ENCODE measurements at regions not wholly inside any gene's neighbourhood (a gene's known extent, or its start where the extent isn't known, plus 50 kb on each side); places are given as distances from the start of the nearest gene placed in this dataset.

- Histone ChIP-seq H3K4me3 (ENCODE audit: low read depth, low read length) (no peak overlapping the region), H3K9ac (ENCODE audit: low read length) (no peak overlapping the region), H3K36me3 (ENCODE audit: control insufficient read depth, insufficient read depth, low read length) (no peaks in the 10 kb centered on the region), H3K27ac (ENCODE audit: low read depth, low read length) (no peak overlapping the region), H3K9me3 (ENCODE audit: control insufficient read depth, insufficient read depth, low read depth, low read length) (no peaks in the 10 kb centered on the region), H3K27me3 (ENCODE audit: control insufficient read depth, insufficient read depth, low read length) (peaks cover 6% of the 10 kb centered on the region; the same call in 1 of the 2 replicates), H3K4me1 (ENCODE audit: control insufficient read depth, insufficient read depth, low read length) (peaks cover 2% of the 10 kb centered on the region; the same call in 1 of the 2 replicates)
These were observed 210.8 kb downstream of the SEMA6A start for GRCh38 chr5:116363780-116364179.

GRCh38 chr5:116361979-116362577 lies 212.5 kb downstream of the SEMA6A start:
- H3K27me3 ChIP-seq (ENCODE audit: control insufficient read depth, insufficient read depth, low read length), result peaks cover 6% of the 10 kb centered on the region; the same call in 1 of the 2 replicates
- H3K4me1 ChIP-seq (ENCODE audit: control insufficient read depth, insufficient read depth, low read length), result peaks cover 2% of the 10 kb centered on the region; the same call in 1 of the 2 replicates
- H3K27ac ChIP-seq (ENCODE audit: low read depth, low read length), result no peak overlapping the region
- no peaks in the 10 kb centered on the region for H3K9me3 ChIP-seq (ENCODE audit: control insufficient read depth, insufficient read depth, low read depth, low read length)
- no peaks in the 10 kb centered on the region for H3K36me3 ChIP-seq (ENCODE audit: control insufficient read depth, insufficient read depth, low read length)
- peak overlapping the region; percentile 56; the same call in 1 of the 2 replicates for H3K4me3 ChIP-seq (ENCODE audit: low read depth, low read length)
- no peak overlapping the region for H3K9ac ChIP-seq (ENCODE audit: low read length)

- H3K9me3 ChIP-seq (ENCODE audit: control insufficient read depth, insufficient read depth, low read depth, low read length), result no peaks in the 10 kb centered on the region
- no peak overlapping the region for H3K27ac ChIP-seq (ENCODE audit: low read depth, low read length)
- peaks cover 2% of the 10 kb centered on the region; the same call in 1 of the 2 replicates for H3K4me1 ChIP-seq (ENCODE audit: control insufficient read depth, insufficient read depth, low read length)
- no peaks in the 10 kb centered on the region for H3K36me3 ChIP-seq (ENCODE audit: control insufficient read depth, insufficient read depth, low read length)
- peak overlapping the region; percentile 56 for H3K4me3 ChIP-seq (ENCODE audit: low read depth, low read length)
- no peak overlapping the region for H3K9ac ChIP-seq (ENCODE audit: low read length)
- peaks cover 6% of the 10 kb centered on the region; the same call in 1 of the 2 replicates for H3K27me3 ChIP-seq (ENCODE audit: control insufficient read depth, insufficient read depth, low read length)
These were observed 213.3 kb downstream of the SEMA6A start for GRCh38 chr5:116361171-116361967.

- Histone ChIP-seq H3K9ac (ENCODE audit: low read length) (no peak overlapping the region), H3K36me3 (ENCODE audit: control insufficient read depth, insufficient read depth, low read length) (no peaks in the 10 kb centered on the region), H3K9me3 (ENCODE audit: control insufficient read depth, insufficient read depth, low read depth, low read length) (no peaks in the 10 kb centered on the region), H3K4me3 (ENCODE audit: low read depth, low read length) (no peak overlapping the region), H3K4me1 (ENCODE audit: control insufficient read depth, insufficient read depth, low read length) (peaks cover 2% of the 10 kb centered on the region; the same call in 1 of the 2 replicates), H3K27ac (ENCODE audit: low read depth, low read length) (no peak overlapping the region), H3K27me3 (ENCODE audit: control insufficient read depth, insufficient read depth, low read length) (peaks cover 6% of the 10 kb centered on the region; the same call in 1 of the 2 replicates)
These were observed 214.4 kb downstream of the SEMA6A start for GRCh38 chr5:116360008-116360853.

- Histone ChIP-seq H3K27me3 (ENCODE audit: control insufficient read depth, insufficient read depth, low read length) (peaks cover 6% of the 10 kb centered on the region; the same call in 1 of the 2 replicates), H3K4me1 (ENCODE audit: control insufficient read depth, insufficient read depth, low read length) (peaks cover 2% of the 10 kb centered on the region; the same call in 1 of the 2 replicates), H3K9ac (ENCODE audit: low read length) (no peak overlapping the region), H3K4me3 (ENCODE audit: low read depth, low read length) (no peak overlapping the region), H3K9me3 (ENCODE audit: control insufficient read depth, insufficient read depth, low read depth, low read length) (no peaks in the 10 kb centered on the region), H3K36me3 (ENCODE audit: control insufficient read depth, insufficient read depth, low read length) (no peaks in the 10 kb centered on the region), H3K27ac (ENCODE audit: low read depth, low read length) (no peak overlapping the region)
These were observed 215.0 kb downstream of the SEMA6A start for GRCh38 chr5:116359592-116359991.

- Histone ChIP-seq H3K27ac (ENCODE audit: low read depth, low read length) (no peak overlapping the region), H3K9ac (ENCODE audit: low read length) (no peak overlapping the region), H3K4me1 (ENCODE audit: control insufficient read depth, insufficient read depth, low read length) (peaks cover 2% of the 10 kb centered on the region; the same call in 1 of the 2 replicates), H3K9me3 (ENCODE audit: control insufficient read depth, insufficient read depth, low read depth, low read length) (no peaks in the 10 kb centered on the region), H3K27me3 (ENCODE audit: control insufficient read depth, insufficient read depth, low read length) (peaks cover 6% of the 10 kb centered on the region; the same call in 1 of the 2 replicates), H3K36me3 (ENCODE audit: control insufficient read depth, insufficient read depth, low read length) (no peaks in the 10 kb centered on the region), H3K4me3 (ENCODE audit: low read depth, low read length) (no peak overlapping the region)
These were observed 215.7 kb downstream of the SEMA6A start for GRCh38 chr5:116358911-116359418.

- Histone ChIP-seq H3K9ac (ENCODE audit: low read length) (no peak overlapping the region), H3K27ac (ENCODE audit: low read depth, low read length) (no peak overlapping the region), H3K36me3 (ENCODE audit: control insufficient read depth, insufficient read depth, low read length) (no peaks in the 10 kb centered on the region), H3K27me3 (ENCODE audit: control insufficient read depth, insufficient read depth, low read length) (peaks cover 6% of the 10 kb centered on the region; the same call in 1 of the 2 replicates), H3K4me3 (ENCODE audit: low read depth, low read length) (no peak overlapping the region), H3K9me3 (ENCODE audit: control insufficient read depth, insufficient read depth, low read depth, low read length) (no peaks in the 10 kb centered on the region), H3K4me1 (ENCODE audit: control insufficient read depth, insufficient read depth, low read length) (peaks cover 2% of the 10 kb centered on the region; the same call in 1 of the 2 replicates)
These were observed 216.6 kb downstream of the SEMA6A start for GRCh38 chr5:116358015-116358523.

- Histone ChIP-seq H3K9ac (ENCODE audit: low read length) (no peak overlapping the region), H3K27ac (ENCODE audit: low read depth, low read length) (no peak overlapping the region), H3K4me1 (ENCODE audit: control insufficient read depth, insufficient read depth, low read length) (peaks cover 2% of the 10 kb centered on the region; the same call in 1 of the 2 replicates), H3K36me3 (ENCODE audit: control insufficient read depth, insufficient read depth, low read length) (no peaks in the 10 kb centered on the region), H3K4me3 (ENCODE audit: low read depth, low read length) (no peak overlapping the region), H3K27me3 (ENCODE audit: control insufficient read depth, insufficient read depth, low read length) (peaks cover 6% of the 10 kb centered on the region; the same call in 1 of the 2 replicates), H3K9me3 (ENCODE audit: control insufficient read depth, insufficient read depth, low read depth, low read length) (no peaks in the 10 kb centered on the region)
These were observed 218.6 kb downstream of the SEMA6A start for GRCh38 chr5:116355819-116356601.

GRCh38 chr5:116354699-116355098 lies 219.9 kb downstream of the SEMA6A start:
- no peaks in the 10 kb centered on the region for H3K4me1 ChIP-seq (ENCODE audit: control insufficient read depth, insufficient read depth, low read length)

GRCh38 chr5:116347657-116348056 lies 227.0 kb downstream of the SEMA6A start:
- no peak overlapping the region for H3K27ac ChIP-seq (ENCODE audit: low read depth, low read length)
- no peak overlapping the region for H3K9ac ChIP-seq (ENCODE audit: low read length)
- no peaks in the 10 kb centered on the region for H3K36me3 ChIP-seq (ENCODE audit: control insufficient read depth, insufficient read depth, low read length)
- peaks cover 9% of the 10 kb centered on the region for H3K4me1 ChIP-seq (ENCODE audit: control insufficient read depth, insufficient read depth, low read length)
- H3K27me3 ChIP-seq (ENCODE audit: control insufficient read depth, insufficient read depth, low read length), result no peaks in the 10 kb centered on the region
- H3K4me3 ChIP-seq (ENCODE audit: low read depth, low read length), result no peak overlapping the region
- peaks cover 9% of the 10 kb centered on the region for H3K9me3 ChIP-seq (ENCODE audit: control insufficient read depth, insufficient read depth, low read depth, low read length)

More at GRCh38 chr5:116354699-116355098, 219.9 kb downstream of the SEMA6A start:
- H3K9me3 ChIP-seq (ENCODE audit: control insufficient read depth, insufficient read depth, low read depth, low read length), result no peaks in the 10 kb centered on the region
- H3K36me3 ChIP-seq (ENCODE audit: control insufficient read depth, insufficient read depth, low read length), result no peaks in the 10 kb centered on the region
- H3K9ac ChIP-seq (ENCODE audit: low read length), result no peak overlapping the region
- H3K27ac ChIP-seq (ENCODE audit: low read depth, low read length), result no peak overlapping the region
- H3K4me3 ChIP-seq (ENCODE audit: low read depth, low read length), result no peak overlapping the region
- no peaks in the 10 kb centered on the region for H3K27me3 ChIP-seq (ENCODE audit: control insufficient read depth, insufficient read depth, low read length)

All from HUES6 (cell line).